ENCODE measurements at regions not wholly inside any gene's neighbourhood (a gene's known extent, or its start where the extent isn't known, plus 50 kb on each side); places are given as distances from the start of the nearest gene placed in this dataset.

DNA sequence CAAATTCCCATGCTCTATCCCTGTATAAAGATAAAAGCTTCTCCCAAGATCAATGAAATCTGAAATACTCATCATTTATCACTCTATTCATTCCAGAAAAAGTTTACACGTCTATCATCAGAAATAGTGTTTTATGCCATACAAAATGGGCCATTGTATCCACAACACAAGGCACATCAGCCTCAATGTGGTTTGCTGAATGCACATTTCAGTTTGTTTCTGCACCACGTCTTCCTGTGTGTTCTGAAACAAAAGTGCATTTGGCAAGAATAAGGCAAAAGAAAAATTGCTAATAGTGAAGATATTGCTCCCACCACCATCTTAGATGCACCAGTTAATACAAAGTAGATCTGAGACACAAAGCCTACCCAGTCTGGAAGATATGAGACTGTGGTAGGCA is 89.6 kb upstream of the ETS2 start:
- in situ Hi-C loops (cut with HindIII; ENCODE audit: low pct_unique_long_range_greater_than_20kb, low sequenced_read_pairs), result no loop called here
- DNase-seq (ENCODE audit: low read depth, low spot score), result no peak

GRCh38 chr21:38716942-38717341 is 88.8 kb upstream of the ETS2 start:
- no peak for DNase-seq (ENCODE audit: low read depth, low spot score)
- in situ Hi-C loops (cut with HindIII; ENCODE audit: low pct_unique_long_range_greater_than_20kb, low sequenced_read_pairs), result no loop called here

DNA sequence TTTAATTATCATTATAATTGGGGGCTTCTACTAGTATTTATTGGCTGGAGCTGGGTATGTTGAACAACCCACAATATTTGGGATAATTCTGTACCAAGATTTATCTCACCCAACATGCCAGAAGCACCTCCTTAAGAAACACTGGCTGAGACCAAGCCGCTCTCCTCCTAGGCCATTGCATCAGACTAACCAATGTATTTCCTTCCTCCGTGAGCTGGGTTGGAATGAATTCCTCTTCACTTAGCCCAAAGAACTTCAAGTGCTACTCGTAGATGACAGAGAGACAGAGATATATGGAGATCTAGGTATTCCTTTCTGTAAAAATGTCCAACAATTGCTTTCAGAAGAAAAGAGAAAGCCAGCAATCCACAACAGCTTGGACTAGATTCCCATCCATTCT is 87.2 kb upstream of the ETS2 start:
- DNase-seq (ENCODE audit: low read depth, low spot score), result no peak
- in situ Hi-C loops (cut with HindIII; ENCODE audit: low pct_unique_long_range_greater_than_20kb, low sequenced_read_pairs), result no loop called here

GRCh38 chr21:38720074-38720473 is 85.7 kb upstream of the ETS2 start:
- DNase-seq (ENCODE audit: low read depth, low spot score), result no peak
- in situ Hi-C loops (cut with HindIII; ENCODE audit: low pct_unique_long_range_greater_than_20kb, low sequenced_read_pairs), result no loop called here

DNA sequence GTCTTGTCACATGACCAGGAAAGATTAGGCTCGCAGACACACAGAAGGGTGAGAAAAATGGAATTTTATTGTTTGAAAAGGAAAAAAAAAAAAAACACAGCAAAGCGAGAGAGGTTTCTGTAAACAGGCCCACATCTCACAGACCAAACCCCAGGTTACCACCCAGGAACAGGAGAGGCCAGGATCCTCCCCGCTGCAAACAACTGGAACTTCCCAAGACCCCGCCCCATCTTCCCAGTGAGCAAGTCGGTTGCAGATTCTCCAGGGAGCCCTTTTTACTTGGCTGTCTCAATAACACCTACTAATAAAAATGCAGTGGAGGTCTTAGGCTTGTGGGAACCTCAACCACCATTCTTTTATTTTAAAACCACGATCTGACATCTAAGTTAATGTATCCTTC is 84.7 kb upstream of the ETS2 start:
- in situ Hi-C loops (cut with HindIII; ENCODE audit: low pct_unique_long_range_greater_than_20kb, low sequenced_read_pairs), result no loop called here
- no peak for DNase-seq (ENCODE audit: low read depth, low spot score)

- in situ Hi-C loops (cut with HindIII; ENCODE audit: low pct_unique_long_range_greater_than_20kb, low sequenced_read_pairs), result no loop called here
- DNase-seq (ENCODE audit: low read depth, low spot score), result no peak
These were observed 83.8 kb upstream of the ETS2 start for GRCh38 chr21:38721958-38722357.

DNA sequence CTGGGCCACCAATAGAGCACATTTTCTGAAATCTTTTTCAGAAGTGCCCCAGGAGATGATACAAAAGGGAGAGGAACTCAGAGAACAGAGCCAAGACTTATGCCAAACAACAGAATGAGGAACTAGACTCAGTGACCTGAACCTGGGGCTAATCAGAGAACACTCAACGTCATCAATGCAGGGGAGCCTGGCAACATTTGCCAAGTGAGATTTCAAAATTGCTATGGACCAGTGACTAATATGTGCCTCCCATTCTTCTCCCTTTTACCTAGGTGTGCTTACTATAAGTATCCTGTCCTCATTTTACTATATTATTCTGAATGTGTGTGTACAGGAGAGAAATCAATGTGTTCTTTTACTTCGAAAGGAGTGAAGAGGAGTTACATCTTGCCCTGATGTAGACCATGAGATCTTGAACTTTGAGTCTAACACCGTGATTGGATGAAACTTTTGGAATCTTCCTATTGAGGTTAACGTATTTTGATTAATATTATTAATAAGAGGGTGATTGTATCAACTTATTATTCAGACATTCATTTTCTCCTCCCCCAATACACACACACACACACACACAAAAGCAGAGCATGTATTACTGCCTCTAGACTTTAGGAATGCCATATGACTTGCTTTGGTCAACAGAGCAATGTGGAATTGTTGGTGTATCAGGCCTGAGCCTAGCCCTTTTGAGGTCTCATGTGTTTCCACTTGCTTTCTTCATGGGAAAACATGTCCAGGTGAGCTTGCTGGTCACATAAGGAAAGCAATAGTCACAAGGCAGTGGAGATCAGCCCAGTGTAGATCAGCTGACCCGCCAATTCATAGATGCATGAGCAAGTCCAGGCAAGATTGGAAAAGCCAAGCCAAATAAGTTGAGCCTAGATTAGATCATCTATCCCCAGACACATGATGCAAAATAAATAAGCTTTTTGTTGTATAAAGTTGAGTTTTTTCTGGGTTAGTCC is 80.3 kb upstream of the ETS2 start:
- in situ Hi-C loops (cut with HindIII; ENCODE audit: low pct_unique_long_range_greater_than_20kb, low sequenced_read_pairs), result no loop called here
- DNase-seq (ENCODE audit: low read depth, low spot score), result no peak

- no peak for DNase-seq (ENCODE audit: low read depth, low spot score)
- in situ Hi-C loops (cut with HindIII; ENCODE audit: low pct_unique_long_range_greater_than_20kb, low sequenced_read_pairs), result no loop called here
These were observed 79.2 kb upstream of the ETS2 start for GRCh38 chr21:38726482-38726881.

- no peak for DNase-seq (ENCODE audit: low read depth, low spot score)
- in situ Hi-C loops (cut with HindIII; ENCODE audit: low pct_unique_long_range_greater_than_20kb, low sequenced_read_pairs), result no loop called here
These were observed 76.4 kb upstream of the ETS2 start for GRCh38 chr21:38729291-38729690.

GRCh38 chr21:38729754-38730379 is 75.9 kb upstream of the ETS2 start:
- DNase-seq (ENCODE audit: low read depth, low spot score), result no peak
- in situ Hi-C loops (cut with HindIII; ENCODE audit: low pct_unique_long_range_greater_than_20kb, low sequenced_read_pairs), result no loop called here

- in situ Hi-C loops (cut with HindIII; ENCODE audit: low pct_unique_long_range_greater_than_20kb, low sequenced_read_pairs), result no loop called here
These were observed 71.7 kb upstream of the ETS2 start for GRCh38 chr21:38733972-38734546.

DNA sequence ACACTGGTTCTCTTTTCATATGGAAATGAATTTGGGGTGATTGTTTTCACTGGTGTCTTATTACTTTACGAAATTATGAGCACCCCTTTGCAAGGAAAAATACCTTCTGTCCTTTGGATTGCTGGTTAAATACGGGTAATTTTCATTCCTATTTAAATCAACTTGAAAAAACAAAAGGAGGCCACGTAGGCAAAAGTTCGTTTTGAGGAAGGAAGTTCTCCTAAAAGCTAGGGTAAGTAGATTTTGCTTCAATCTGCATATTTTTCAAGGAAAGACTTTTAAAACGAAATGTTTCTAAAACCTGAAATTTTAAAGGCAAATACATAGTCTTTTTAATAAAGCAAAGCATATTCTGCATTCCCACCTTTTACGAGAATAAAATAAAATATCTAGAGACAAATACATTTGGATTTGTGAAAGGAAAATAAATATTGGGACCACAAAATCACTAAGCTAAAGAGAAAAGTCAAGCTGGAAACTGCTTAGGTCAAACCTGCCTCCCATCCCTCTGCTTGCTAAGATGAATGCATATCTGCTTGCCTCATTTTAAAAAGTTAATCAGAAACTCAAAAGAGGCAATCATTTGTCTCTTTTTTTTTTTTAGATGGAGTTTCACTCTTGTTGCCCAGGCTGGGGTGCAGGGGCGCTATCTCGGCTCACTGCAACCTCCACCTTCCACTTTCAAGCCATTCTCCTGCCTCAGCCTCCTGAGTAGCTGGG is 70.9 kb upstream of the ETS2 start:
- in situ Hi-C loops (cut with HindIII; ENCODE audit: low pct_unique_long_range_greater_than_20kb, low sequenced_read_pairs), result no loop called here
- DNase-seq (ENCODE audit: low read depth, low spot score), result no peak

More at GRCh38 chr21:38733972-38734546, 71.7 kb upstream of the ETS2 start:
- peak; percentile 67 for DNase-seq (ENCODE audit: low read depth, low spot score)

DNA sequence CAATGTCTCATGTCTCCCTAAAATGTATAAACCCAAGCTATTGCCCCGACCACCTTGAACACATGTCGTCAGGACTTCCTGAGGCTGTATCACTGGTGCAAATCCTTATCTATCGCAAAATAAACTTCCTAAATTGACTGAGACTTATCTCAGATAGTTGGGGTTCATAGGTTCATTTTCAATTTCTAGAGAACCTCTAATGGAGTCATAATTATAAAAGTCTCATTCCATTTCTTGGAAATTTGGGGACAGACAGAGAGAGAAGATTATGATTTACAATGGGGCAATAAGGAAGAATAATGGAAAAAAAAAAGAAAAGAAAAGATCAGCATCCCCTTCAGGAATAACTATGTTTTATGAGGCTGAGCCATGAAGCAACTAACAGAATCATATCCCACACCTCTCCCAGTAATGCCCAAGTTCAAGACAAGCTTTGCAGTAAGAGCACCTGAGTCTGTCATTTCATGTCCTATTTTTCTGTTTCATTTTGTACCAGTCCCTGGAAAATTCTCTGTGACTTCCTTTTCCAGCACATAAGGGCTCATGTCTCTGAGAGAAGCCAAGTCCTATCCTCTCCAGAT is 70.0 kb upstream of the ETS2 start:
- no peak for DNase-seq (ENCODE audit: low read depth, low spot score)
- in situ Hi-C loops (cut with HindIII; ENCODE audit: low pct_unique_long_range_greater_than_20kb, low sequenced_read_pairs), result no loop called here

DNA sequence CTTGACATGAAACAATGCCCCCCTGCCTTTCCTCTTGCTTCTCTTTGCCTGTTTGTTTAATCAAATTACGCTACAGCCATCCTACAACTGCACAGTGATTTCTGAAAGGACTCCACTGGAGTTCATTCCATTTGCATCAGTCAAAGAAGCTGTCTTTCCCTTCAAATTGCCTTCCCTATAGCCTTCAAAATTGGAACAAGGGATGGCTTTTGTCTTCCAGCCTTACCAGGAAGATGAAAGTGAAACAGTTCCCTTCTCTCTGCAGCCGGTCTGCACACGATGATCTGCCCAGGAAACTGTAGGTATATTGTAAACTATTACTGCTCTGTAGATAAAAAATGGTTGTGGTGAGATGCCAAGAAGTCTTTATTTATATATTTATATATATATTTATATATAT is 65.6 kb upstream of the ETS2 start:
- in situ Hi-C loops (cut with HindIII; ENCODE audit: low pct_unique_long_range_greater_than_20kb, low sequenced_read_pairs), result no loop called here
- peak; percentile 3 for DNase-seq (ENCODE audit: low read depth, low spot score)

DNA sequence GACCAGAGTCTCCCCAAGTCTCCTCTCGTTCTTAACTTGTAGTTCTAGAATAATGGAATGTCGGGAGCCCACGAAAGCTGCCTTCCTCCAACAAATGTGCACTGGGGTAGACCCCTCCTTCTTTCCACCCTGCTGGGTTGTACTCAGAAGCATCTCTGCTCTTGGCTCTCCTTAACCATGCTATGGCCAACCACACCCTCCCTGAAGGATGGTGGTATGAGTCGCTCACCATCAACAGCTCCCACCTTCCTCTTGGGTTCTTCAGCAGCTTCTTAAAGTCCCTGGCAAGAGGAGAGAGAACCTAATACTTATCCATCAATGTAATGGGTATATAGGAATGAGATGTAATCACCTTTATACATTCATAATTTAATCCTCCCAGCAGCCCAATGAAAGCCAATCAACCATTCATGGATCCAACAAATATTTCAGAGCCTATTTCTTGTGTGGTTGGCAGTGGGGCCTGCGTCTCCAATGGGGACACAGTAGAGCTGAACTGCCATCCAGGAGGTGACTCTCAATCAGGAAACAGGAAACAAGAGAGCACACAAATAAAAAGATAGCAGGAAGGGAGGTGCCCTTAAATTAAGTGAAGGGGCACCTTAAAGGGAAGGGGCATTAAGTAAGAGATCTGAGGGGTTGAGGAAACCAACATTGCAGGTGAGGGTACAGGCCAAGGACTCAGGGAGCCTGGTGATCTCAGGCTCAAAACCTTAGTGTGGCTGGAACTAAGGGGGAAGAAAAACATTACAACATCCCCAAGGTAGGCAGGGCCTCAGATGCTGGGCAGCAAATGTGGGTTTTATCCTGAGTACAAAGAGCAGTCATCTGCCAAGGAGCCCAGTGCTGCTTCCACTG is 64.4 kb upstream of the ETS2 start:
- DNase-seq (ENCODE audit: low read depth, low spot score), result no peak
- in situ Hi-C loops (cut with HindIII; ENCODE audit: low pct_unique_long_range_greater_than_20kb, low sequenced_read_pairs), result no loop called here

DNA sequence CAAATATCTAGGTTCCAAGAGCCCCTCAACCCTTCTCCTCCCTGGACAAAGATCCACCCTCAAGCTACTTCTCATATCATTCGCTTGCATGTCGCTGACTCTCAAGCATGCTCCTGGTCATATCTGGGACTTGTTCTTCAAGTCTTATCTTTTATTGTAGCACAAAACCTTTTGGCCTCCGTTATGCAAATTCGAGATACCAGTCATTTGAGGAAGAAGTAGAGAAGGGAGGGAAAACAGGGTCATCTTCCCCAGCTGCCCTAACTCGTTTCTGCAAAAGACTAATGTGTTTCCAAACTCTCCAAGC is 63.8 kb upstream of the ETS2 start:
- no peak for DNase-seq (ENCODE audit: low read depth, low spot score)
- in situ Hi-C loops (cut with HindIII; ENCODE audit: low pct_unique_long_range_greater_than_20kb, low sequenced_read_pairs), result no loop called here

GRCh38 chr21:38742580-38743260 is 63.0 kb upstream of the ETS2 start:
- in situ Hi-C loops (cut with HindIII; ENCODE audit: low pct_unique_long_range_greater_than_20kb, low sequenced_read_pairs), result no loop called here
- no peak for DNase-seq (ENCODE audit: low read depth, low spot score)
